ENCODE measurements at regions not wholly inside any gene's neighbourhood (a gene's known extent, or its start where the extent isn't known, plus 50 kb on each side); places are given as distances from the start of the nearest gene placed in this dataset.

DNA sequence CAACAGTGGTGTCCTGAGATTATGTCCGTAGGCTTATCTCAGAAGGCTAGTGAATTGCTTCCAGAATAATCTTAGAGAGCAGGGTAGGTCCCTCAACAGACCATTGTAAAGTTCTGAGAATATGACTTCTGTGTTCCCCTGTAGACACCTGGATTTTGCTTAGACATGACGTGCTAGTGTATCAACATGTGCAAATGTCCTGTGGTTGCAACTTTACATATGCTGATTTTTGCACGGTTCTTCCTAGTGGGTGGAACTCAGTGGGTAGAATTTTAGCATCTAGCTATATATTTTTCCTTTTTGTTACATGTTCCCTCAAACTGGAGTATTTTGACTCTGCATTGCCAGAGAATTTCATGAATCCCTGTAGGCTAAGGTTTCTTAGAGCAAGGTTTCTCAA, 459.2 kb downstream of the RNF144B start:
- TF ChIP-seq, protein P1, sequence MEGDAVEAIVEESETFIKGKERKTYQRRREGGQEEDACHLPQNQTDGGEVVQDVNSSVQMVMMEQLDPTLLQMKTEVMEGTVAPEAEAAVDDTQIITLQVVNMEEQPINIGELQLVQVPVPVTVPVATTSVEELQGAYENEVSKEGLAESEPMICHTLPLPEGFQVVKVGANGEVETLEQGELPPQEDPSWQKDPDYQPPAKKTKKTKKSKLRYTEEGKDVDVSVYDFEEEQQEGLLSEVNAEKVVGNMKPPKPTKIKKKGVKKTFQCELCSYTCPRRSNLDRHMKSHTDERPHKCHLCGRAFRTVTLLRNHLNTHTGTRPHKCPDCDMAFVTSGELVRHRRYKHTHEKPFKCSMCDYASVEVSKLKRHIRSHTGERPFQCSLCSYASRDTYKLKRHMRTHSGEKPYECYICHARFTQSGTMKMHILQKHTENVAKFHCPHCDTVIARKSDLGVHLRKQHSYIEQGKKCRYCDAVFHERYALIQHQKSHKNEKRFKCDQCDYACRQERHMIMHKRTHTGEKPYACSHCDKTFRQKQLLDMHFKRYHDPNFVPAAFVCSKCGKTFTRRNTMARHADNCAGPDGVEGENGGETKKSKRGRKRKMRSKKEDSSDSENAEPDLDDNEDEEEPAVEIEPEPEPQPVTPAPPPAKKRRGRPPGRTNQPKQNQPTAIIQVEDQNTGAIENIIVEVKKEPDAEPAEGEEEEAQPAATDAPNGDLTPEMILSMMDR (IDR thresholded peaks at IDR 0.05): no peak
- Histone ChIP-seq H3K36me3 (no peaks in the 10 kb centered on the region), H3K27ac (no peak overlapping the region), H3K9ac (ENCODE audit: low read depth in 2 of 2, low read length in 2 of 2) (no peak overlapping the region), H3K4me1 (no peaks in the 10 kb centered on the region), H3K9me3 (no peaks in the 10 kb centered on the region), H3K4me3 (no peak overlapping the region), H3K27me3 (no peaks in the 10 kb centered on the region)
- no peak for DNase-seq
- intact Hi-C loops (cut with DNase I): no loop called here

DNA sequence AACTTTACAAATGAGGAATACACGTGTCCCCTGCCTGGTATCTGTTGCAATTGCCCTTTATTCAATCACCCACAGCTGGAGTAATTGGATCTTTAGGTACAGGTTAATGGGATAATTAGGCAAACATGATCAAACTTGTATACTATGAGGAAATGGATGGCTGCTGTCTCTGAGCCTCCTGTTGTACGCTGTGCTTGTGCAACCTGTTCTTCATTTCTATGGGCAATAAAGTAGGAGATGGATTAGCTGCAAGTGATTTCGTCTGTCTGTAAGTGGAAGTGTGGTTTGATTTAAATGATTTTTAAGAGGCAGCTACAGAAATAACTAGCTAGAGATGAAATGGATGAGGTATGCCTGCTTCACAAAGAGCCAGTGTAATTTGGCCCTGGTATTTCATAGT, 474.1 kb downstream of the RNF144B start:
- DNase-seq: no peak
- H3K27ac ChIP-seq: no peak overlapping the region
- no peak overlapping the region for H3K4me3 ChIP-seq
- TF ChIP-seq, protein P1 (IDR thresholded peaks at IDR 0.05): no peak
- no peaks in the 10 kb centered on the region for H3K36me3 ChIP-seq
- no peaks in the 10 kb centered on the region for H3K4me1 ChIP-seq
- intact Hi-C loops (cut with DNase I): no loop called here
- no peaks in the 10 kb centered on the region for H3K9me3 ChIP-seq
- no peaks in the 10 kb centered on the region for H3K27me3 ChIP-seq
- H3K9ac ChIP-seq (ENCODE audit: low read depth in 2 of 2, low read length in 2 of 2): no peak overlapping the region

DNA sequence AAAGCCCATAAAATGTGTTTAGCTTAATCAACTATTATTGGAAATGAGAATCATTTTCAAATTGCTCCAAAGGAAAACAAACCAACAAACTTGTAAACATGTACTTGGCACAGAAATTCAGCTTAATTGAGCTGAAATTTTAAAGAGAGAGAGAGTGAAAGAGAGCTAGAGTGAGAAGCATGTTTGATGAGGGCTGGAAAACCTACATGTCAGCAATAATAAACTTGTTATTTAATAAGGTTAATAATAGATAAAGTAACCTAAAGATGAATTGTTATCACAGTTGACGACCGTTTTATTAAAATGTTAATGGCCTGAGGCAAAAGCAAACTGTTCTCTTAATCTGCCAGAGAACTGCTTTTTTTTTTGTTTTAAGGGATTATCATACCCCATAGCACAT, 496.1 kb downstream of the RNF144B start:
- H3K27me3 ChIP-seq: no peaks in the 10 kb centered on the region
- H3K4me1 ChIP-seq: no peaks in the 10 kb centered on the region
- no peak overlapping the region for H3K9ac ChIP-seq (ENCODE audit: low read depth in 2 of 2, low read length in 2 of 2)
- no peak overlapping the region for H3K27ac ChIP-seq
- TF ChIP-seq, protein P1 (IDR thresholded peaks at IDR 0.05): no peak
- H3K9me3 ChIP-seq: no peaks in the 10 kb centered on the region
- no peak overlapping the region for H3K4me3 ChIP-seq
- intact Hi-C loops (cut with DNase I): no loop called here
- no peak for DNase-seq
- no peaks in the 10 kb centered on the region for H3K36me3 ChIP-seq

DNA sequence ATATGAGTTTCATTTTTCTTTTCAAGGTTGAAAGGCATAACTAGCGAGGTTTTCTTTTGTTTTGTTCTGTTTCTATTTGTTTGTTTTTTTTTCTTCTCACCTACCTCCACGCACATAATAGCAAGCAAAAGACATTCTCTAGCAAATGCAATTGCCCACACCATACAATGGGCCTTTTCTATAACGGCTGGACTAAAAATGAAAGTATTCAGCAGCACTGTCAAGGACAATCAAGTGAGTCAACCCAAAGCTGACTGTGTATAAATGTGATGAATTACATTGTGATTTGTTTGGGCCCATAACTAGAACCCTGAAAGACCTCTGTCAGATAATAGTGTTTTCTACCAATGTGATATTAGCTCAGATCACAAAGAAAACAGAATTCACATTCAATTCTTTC, 496.7 kb downstream of the RNF144B start:
- DNase-seq: no peak
- no peak overlapping the region for H3K9ac ChIP-seq (ENCODE audit: low read depth in 2 of 2, low read length in 2 of 2)
- TF ChIP-seq, protein P1 (IDR thresholded peaks at IDR 0.05): no peak
- no peaks in the 10 kb centered on the region for H3K36me3 ChIP-seq
- H3K27me3 ChIP-seq: no peaks in the 10 kb centered on the region
- H3K9me3 ChIP-seq: no peaks in the 10 kb centered on the region
- no peak overlapping the region for H3K27ac ChIP-seq
- H3K4me1 ChIP-seq: no peaks in the 10 kb centered on the region
- no peak overlapping the region for H3K4me3 ChIP-seq
- intact Hi-C loops (cut with DNase I): no loop called here

DNA sequence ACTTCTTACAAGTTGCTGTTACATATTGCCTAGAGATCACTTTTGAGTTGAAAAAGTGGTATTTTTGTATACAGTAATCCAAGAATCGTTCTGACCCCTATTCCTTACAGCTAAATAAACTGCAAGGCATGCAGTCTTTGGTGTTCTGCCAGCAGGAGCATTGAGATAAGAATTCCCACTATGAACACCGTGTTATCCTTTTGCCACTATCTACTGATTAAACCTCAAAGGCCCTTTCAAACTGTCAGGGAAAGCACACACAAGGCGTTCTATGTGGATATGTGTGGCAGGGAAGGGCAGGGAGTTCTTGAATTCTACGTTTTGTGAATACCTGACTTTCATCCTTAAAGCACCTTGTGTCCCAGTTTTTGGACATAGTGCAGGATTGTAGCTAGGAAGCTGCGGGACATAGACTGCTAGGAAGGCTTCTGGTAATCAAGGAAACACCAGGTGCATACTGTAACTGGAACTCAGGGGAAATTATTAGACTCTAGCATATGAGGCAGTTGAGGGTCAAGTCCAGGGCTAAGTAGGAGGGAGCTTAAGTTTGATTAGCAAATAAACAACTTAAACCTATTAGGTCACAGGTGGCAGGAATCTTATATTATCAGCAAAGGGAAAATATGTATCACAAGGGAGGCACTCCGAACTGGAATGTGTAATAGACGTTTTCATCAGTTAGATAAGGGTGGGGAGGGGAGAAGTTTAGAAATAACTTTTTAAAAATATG, 506.6 kb downstream of the RNF144B start:
- intact Hi-C loops (cut with DNase I): no loop called here
- H3K9me3 ChIP-seq: no peaks in the 10 kb centered on the region
- no peak overlapping the region for H3K9ac ChIP-seq (ENCODE audit: low read depth in 2 of 2, low read length in 2 of 2)
- no peaks in the 10 kb centered on the region for H3K36me3 ChIP-seq
- H3K4me1 ChIP-seq: no peaks in the 10 kb centered on the region
- TF ChIP-seq, protein P1 (IDR thresholded peaks at IDR 0.05): no peak
- no peak for DNase-seq
- H3K4me3 ChIP-seq: no peak overlapping the region
- H3K27me3 ChIP-seq: no peaks in the 10 kb centered on the region
- no peak overlapping the region for H3K27ac ChIP-seq
